ENCODE measurements at regions not wholly inside any gene's neighbourhood (a gene's known extent, or its start where the extent isn't known, plus 50 kb on each side); places are given as distances from the start of the nearest gene placed in this dataset.

- Histone ChIP-seq H2BK15ac (ENCODE audit: low read length) (no peak overlapping the region), H3K56ac (replicated peaks; ENCODE audit: insufficient read length, low read depth, low read length) (no peak overlapping the region), H3K4ac (replicated peaks; ENCODE audit: insufficient read length, low read depth, low read length) (no peak overlapping the region), H3K4me1 (replicated peaks in 1 of 4; ENCODE audit: control insufficient read depth in 3 of 4, insufficient read depth in 4 of 4, low read length in 3 of 4) (no peaks in the 10 kb centered on the region), H3K23ac (ENCODE audit: insufficient read length) (no peak overlapping the region), H3K79me1 (ENCODE audit: low read depth, low read length) (no peaks in the 10 kb centered on the region), H3K23me2 (ENCODE audit: low read depth, low read length) (no peaks in the 10 kb centered on the region), H3K36me3 (ENCODE audit: control insufficient read depth in 2 of 4, insufficient read depth in 4 of 4, low read length in 3 of 4) (no peaks in the 10 kb centered on the region), H2BK12ac (ENCODE audit: low read depth, low read length) (no peak overlapping the region), H4K5ac (ENCODE audit: insufficient read length, low read depth, low read length) (no peak overlapping the region), H4K91ac (replicated peaks; ENCODE audit: insufficient read length, low read length) (no peak overlapping the region), H3K9ac (replicated peaks in 1 of 4; ENCODE audit: extremely low read depth in 1 of 4, low read depth in 3 of 4, low read length in 3 of 4) (no peak overlapping the region), H2AK5ac (ENCODE audit: low read depth, low read length) (no peak overlapping the region), H3K4me3 (ENCODE audit: extremely low read depth in 1 of 4, insufficient read depth in 2 of 4, low read depth in 3 of 4, low read length in 4 of 4) (no peak overlapping the region), H2BK120ac (replicated peaks; ENCODE audit: low read depth, low read length) (no peak overlapping the region), H2BK20ac (ENCODE audit: low read length) (no peak overlapping the region), H2AFZ (ENCODE audit: low read length) (no peak overlapping the region), H3K4me2 (ENCODE audit: insufficient read depth in 1 of 2, low read depth in 2 of 2, low read length in 2 of 2) (no peak overlapping the region), H3K18ac (ENCODE audit: extremely low read depth, low read length) (no peak overlapping the region), H3K14ac (ENCODE audit: insufficient read length) (no peak overlapping the region), H4K20me1 (replicated peaks in 1 of 2; ENCODE audit: control insufficient read depth in 1 of 2, insufficient read depth in 2 of 2, low read length in 2 of 2) (no peaks in the 10 kb centered on the region), H4K8ac (ENCODE audit: extremely low read depth, insufficient read depth, low read length) (no peak overlapping the region), H3K9me3 (ENCODE audit: insufficient read depth in 2 of 2, low read depth in 1 of 2, low read length in 1 of 2) (no peaks in the 10 kb centered on the region), H3K79me2 (ENCODE audit: control insufficient read depth in 1 of 2, insufficient read depth in 2 of 2, low read length in 2 of 2) (no peaks in the 10 kb centered on the region), H3K27me3 (replicated peaks in 1 of 4; ENCODE audit: control insufficient read depth in 3 of 4, extremely low read depth in 1 of 4, insufficient read depth in 3 of 4, low read length in 3 of 4) (no peaks in the 10 kb centered on the region), H3K27ac (ENCODE audit: low read depth, low read length) (no peak overlapping the region), H2BK5ac (ENCODE audit: low read depth, low read length) (no peak overlapping the region)
- no peak for TF ChIP-seq JUN (IDR thresholded peaks at IDR 0.05; ENCODE audit: low read depth, low read length)
- no peak for TF ChIP-seq SP2 (IDR thresholded peaks at IDR 0.05; ENCODE audit: low read length)
- TF ChIP-seq TEAD4 (IDR thresholded peaks at IDR 0.05; ENCODE audit: low read depth, low read length): no peak
- no peak for TF ChIP-seq CEBPB (IDR thresholded peaks at IDR 0.05; ENCODE audit: low read depth, low read length)
- no peak for TF ChIP-seq TCF12 (IDR thresholded peaks at IDR 0.05; ENCODE audit: low read depth, low read length)
- no peak for TF ChIP-seq POLR2A (IDR thresholded peaks at IDR 0.05; ENCODE audit: control extremely low read depth in 1 of 2, low read depth in 2 of 2, low read length in 2 of 2)
- TF ChIP-seq, protein P1, sequence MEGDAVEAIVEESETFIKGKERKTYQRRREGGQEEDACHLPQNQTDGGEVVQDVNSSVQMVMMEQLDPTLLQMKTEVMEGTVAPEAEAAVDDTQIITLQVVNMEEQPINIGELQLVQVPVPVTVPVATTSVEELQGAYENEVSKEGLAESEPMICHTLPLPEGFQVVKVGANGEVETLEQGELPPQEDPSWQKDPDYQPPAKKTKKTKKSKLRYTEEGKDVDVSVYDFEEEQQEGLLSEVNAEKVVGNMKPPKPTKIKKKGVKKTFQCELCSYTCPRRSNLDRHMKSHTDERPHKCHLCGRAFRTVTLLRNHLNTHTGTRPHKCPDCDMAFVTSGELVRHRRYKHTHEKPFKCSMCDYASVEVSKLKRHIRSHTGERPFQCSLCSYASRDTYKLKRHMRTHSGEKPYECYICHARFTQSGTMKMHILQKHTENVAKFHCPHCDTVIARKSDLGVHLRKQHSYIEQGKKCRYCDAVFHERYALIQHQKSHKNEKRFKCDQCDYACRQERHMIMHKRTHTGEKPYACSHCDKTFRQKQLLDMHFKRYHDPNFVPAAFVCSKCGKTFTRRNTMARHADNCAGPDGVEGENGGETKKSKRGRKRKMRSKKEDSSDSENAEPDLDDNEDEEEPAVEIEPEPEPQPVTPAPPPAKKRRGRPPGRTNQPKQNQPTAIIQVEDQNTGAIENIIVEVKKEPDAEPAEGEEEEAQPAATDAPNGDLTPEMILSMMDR (IDR thresholded peaks at IDR 0.05; ENCODE audit: control extremely low read depth in 1 of 3, insufficient read depth in 1 of 3, low read depth in 1 of 3, low read length in 3 of 3): no peak
- TF ChIP-seq ASH2L (IDR thresholded peaks at IDR 0.05; ENCODE audit: low read length): no peak
- no peak for TF ChIP-seq HDAC6 (IDR thresholded peaks at IDR 0.05; ENCODE audit: low read depth, low read length)
- TF ChIP-seq EGR1 (IDR thresholded peaks at IDR 0.05; ENCODE audit: borderline replicate concordance, low read depth, low read length): no peak
- TF ChIP-seq SIN3A (conservative IDR thresholded peaks at IDR 0.05 in 1 of 2, IDR thresholded peaks at IDR 0.05 in 1 of 2; ENCODE audit: low read depth in 1 of 2, low read length in 2 of 2): no peak
- POLR2A ChIA-PET (ENCODE audit: partially characterized antibody): no interaction called here
- CTCF ChIA-PET (ENCODE audit: partially characterized antibody): interaction anchor here (2.5 kb wide), 1 partner anchor 10 kb away, joined by 6 read pairs; no protein-coding TSS in a partner anchor
- no peak for FAIRE-seq
- DNase-seq (ENCODE audit: low read depth in 1 of 2, low spot score in 2 of 2): no peak
Observed at GRCh38 chr2:14245901-14246300, 386.6 kb upstream of the LRATD1 start.

Data from H1 (cell line).